ENCODE measurements at regions not wholly inside any gene's neighbourhood (a gene's known extent, or its start where the extent isn't known, plus 50 kb on each side); places are given as distances from the start of the nearest gene placed in this dataset.

DNA sequence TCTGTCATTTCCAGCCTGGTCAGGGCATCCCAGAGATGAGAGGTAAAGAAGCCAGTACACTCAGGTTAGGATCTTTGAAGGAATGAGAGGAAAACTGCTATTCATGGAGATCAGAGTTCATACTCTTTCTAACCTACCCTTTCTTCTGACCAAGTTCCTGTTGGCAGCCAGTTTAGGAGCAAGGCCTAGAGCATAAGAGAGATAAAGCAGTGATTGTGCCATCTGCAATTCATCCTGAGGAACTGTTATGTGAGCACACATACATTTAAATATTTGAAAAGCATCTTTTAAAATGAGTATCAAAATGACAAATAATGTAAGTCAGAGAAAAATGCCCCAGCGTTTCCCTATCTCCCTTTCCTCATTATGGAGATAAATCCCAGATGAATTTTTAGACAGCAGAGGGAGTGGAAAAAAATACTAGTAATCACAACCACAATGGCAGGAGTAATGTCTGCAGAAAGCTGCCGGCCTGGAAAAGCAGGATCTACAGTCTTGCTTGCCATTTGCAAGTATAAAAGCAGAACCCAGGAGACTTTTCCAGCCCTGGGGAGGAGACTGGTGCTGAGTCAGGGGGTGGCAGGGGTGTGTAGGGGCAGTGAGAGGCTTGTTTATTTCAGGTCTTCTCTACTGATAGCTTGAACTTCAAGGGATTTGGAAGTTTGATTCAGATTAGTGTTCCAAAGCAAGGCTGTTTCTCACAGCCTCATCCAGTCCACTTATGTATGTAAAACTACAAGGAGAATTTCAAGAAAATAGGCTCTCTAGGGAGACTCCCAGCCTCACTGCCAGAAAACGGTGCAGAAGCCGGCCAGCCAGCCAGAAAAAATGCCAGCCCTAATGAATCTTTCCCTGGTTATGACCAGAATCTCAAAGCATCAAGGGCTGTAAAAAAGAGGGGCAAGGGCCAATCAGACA lies 1052.4 kb downstream of the TUSC7 start:
- no peak overlapping the region for H3K4me3 ChIP-seq (ENCODE audit: low read depth, low read length)
- TF ChIP-seq, protein P1, sequence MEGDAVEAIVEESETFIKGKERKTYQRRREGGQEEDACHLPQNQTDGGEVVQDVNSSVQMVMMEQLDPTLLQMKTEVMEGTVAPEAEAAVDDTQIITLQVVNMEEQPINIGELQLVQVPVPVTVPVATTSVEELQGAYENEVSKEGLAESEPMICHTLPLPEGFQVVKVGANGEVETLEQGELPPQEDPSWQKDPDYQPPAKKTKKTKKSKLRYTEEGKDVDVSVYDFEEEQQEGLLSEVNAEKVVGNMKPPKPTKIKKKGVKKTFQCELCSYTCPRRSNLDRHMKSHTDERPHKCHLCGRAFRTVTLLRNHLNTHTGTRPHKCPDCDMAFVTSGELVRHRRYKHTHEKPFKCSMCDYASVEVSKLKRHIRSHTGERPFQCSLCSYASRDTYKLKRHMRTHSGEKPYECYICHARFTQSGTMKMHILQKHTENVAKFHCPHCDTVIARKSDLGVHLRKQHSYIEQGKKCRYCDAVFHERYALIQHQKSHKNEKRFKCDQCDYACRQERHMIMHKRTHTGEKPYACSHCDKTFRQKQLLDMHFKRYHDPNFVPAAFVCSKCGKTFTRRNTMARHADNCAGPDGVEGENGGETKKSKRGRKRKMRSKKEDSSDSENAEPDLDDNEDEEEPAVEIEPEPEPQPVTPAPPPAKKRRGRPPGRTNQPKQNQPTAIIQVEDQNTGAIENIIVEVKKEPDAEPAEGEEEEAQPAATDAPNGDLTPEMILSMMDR (IDR thresholded peaks at IDR 0.05; ENCODE audit: low read depth, low read length): no peak

GRCh38 chr3:117762621-117763037 lies 1053.0 kb downstream of the TUSC7 start:
- TF ChIP-seq, protein P1 (IDR thresholded peaks at IDR 0.05; ENCODE audit: low read depth, low read length): no peak
- H3K4me3 ChIP-seq (ENCODE audit: low read depth, low read length): no peak overlapping the region

- no peak overlapping the region for H3K4me3 ChIP-seq (ENCODE audit: low read depth, low read length)
- TF ChIP-seq, protein P1 (IDR thresholded peaks at IDR 0.05; ENCODE audit: low read depth, low read length): no peak
Observed at GRCh38 chr3:117763561-117763960, 1054.0 kb downstream of the TUSC7 start.

DNA sequence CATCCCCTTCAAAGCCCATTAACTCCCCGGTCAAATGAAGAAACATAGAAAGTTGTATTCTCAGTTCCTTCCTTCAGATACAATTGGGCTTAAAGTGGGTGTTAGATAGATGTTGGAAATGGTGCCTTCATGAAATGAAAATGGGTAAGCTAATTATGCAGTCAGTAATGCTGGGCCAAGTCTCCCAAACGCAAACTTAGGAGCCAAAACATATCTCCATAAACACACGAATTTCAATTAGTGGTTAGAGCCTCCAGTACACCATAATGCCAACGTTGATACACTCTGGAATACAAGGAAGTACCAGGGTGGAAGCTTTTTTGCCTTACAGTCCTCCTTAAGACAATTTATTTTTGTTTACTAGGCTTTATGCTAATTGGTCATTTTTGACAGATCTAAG lies 1059.0 kb downstream of the TUSC7 start:
- TF ChIP-seq, protein P1 (IDR thresholded peaks at IDR 0.05; ENCODE audit: low read depth, low read length): no peak
- no peak overlapping the region for H3K4me3 ChIP-seq (ENCODE audit: low read depth, low read length)

DNA sequence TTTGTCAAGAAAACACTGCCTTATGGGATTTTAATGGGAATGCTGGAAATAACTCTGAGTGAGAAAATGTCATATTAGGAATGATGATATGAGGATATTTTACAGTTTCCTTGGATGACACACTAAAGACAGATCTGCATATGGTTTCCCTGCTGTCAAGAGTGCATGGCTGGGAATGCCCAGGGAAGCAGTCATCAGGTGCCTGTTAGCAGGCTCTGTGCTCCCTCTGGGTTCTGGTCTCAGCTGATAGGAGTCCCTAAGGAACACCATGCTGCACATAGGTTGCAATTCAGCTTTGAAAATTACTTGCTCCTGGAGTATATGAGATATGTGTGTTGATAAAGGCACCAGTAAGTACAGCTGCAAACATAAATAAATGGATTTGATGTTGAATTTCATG lies 1064.6 kb downstream of the TUSC7 start:
- H3K4me3 ChIP-seq (ENCODE audit: low read depth, low read length): no peak overlapping the region
- TF ChIP-seq, protein P1 (IDR thresholded peaks at IDR 0.05; ENCODE audit: low read depth, low read length): no peak

DNA sequence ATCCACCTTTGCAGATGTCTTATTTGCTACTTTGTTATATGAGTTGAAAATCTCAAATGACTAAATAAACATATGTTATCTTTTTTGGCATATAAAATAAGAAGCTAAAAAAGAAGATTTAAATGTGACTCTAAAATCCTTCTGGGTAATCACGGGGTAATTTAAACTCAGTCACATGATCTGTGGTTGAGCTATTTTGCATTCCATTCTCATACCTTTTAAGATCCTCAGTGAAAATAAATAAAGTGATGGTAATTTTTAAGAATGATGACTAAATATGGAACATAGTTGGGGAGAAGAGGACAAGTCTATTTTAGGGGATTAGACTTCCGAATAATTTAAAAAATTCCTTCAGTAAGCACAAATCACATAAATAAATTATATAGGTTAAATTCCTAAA lies 1076.8 kb downstream of the TUSC7 start:
- TF ChIP-seq, protein P1 (IDR thresholded peaks at IDR 0.05; ENCODE audit: low read depth, low read length): no peak

GRCh38 chr3:117788061-117788460 lies 1078.5 kb downstream of the TUSC7 start:
- H3K4me3 ChIP-seq (ENCODE audit: low read depth, low read length): no peak overlapping the region
- TF ChIP-seq, protein P1 (IDR thresholded peaks at IDR 0.05; ENCODE audit: low read depth, low read length): no peak

More for the DNA sequence above, 1076.8 kb downstream of the TUSC7 start:
- H3K4me3 ChIP-seq (ENCODE audit: low read depth, low read length): no peak overlapping the region

All from WI38 (cell line).